ENCODE measurements at regions not wholly inside any gene's neighbourhood (a gene's known extent, or its start where the extent isn't known, plus 50 kb on each side); places are given as distances from the start of the nearest gene placed in this dataset.

DNA sequence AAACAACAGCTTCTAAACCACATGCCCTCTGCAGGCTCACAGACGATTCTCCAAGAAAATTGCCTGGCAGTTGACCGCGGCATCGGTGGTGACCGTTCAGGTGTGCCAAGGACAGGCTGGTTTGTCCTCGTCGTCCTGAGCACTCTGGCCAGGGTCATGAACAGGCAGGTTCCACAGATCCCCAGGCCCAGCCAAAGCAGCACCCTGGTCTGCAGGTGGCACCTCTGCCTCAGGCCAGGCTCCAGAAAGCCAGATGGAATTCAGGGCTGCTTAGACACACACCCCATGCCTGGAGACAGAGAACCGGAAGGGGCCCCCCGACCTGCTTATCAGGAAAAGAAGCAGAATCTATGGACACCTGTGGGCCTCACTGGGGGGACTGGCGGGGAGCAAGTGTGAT, 338.7 kb downstream of the BRD1 start:
- DNase-seq (ENCODE audit: extremely low read depth, insufficient read length) = no peak

GRCh38 chr22:49487950-49488349, 339.7 kb downstream of the BRD1 start:
- no peak for DNase-seq (ENCODE audit: extremely low read depth, insufficient read length)
- H3K4me3 ChIP-seq (replicated peaks; ENCODE audit: low read depth, low read length) = no peak overlapping the region
- TF ChIP-seq CTCF (IDR thresholded peaks at IDR 0.05; ENCODE audit: insufficient read depth, low read length, poor library complexity, severe bottlenecking) = no peak
- H3K36me3 ChIP-seq (ENCODE audit: control insufficient read depth, insufficient read depth, low read length) = no peaks in the 10 kb centered on the region
- no peaks in the 10 kb centered on the region for H3K27me3 ChIP-seq (replicated peaks; ENCODE audit: control insufficient read depth, insufficient read depth, low read length)

More for the DNA sequence above, 338.7 kb downstream of the BRD1 start:
- no peaks in the 10 kb centered on the region for H3K36me3 ChIP-seq (ENCODE audit: control insufficient read depth, insufficient read depth, low read length)
- H3K27me3 ChIP-seq (replicated peaks; ENCODE audit: control insufficient read depth, insufficient read depth, low read length) = no peaks in the 10 kb centered on the region
- no peak overlapping the region for H3K4me3 ChIP-seq (replicated peaks; ENCODE audit: low read depth, low read length)
- TF ChIP-seq CTCF (IDR thresholded peaks at IDR 0.05; ENCODE audit: insufficient read depth, low read length, poor library complexity, severe bottlenecking) = no peak

- no peaks in the 10 kb centered on the region for H3K27me3 ChIP-seq (replicated peaks; ENCODE audit: control insufficient read depth, insufficient read depth, low read length)
- DNase-seq (ENCODE audit: extremely low read depth, insufficient read length) = no peak
- TF ChIP-seq CTCF (IDR thresholded peaks at IDR 0.05; ENCODE audit: insufficient read depth, low read length, poor library complexity, severe bottlenecking) = no peak
- H3K4me3 ChIP-seq (replicated peaks; ENCODE audit: low read depth, low read length) = no peak overlapping the region
- no peaks in the 10 kb centered on the region for H3K36me3 ChIP-seq (ENCODE audit: control insufficient read depth, insufficient read depth, low read length)
Measured at GRCh38 chr22:49486225-49486624, 341.4 kb downstream of the BRD1 start.

DNA sequence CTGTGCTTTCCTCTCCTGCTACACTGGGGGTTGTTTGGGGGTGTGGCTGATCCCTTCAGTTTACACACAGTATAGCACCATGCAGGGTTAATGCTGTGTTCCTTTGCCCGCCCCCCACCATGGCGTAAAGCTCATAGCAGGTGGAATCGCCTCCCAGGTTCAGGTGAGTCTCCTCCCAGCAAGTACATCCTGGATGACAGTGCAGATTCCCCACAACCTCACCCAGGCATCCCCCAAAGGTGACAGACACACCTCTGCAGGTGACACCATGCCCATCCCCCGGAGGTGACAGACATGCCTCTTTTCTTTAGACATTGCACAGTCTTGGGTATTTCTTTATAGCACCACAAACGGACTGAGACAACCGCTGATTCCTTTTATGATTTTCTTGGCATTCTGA, 343.7 kb downstream of the BRD1 start:
- H3K27me3 ChIP-seq (replicated peaks; ENCODE audit: control insufficient read depth, insufficient read depth, low read length) = no peaks in the 10 kb centered on the region
- no peak overlapping the region for H3K4me3 ChIP-seq (replicated peaks; ENCODE audit: low read depth, low read length)
- DNase-seq (ENCODE audit: extremely low read depth, insufficient read length) = no peak
- TF ChIP-seq CTCF (IDR thresholded peaks at IDR 0.05; ENCODE audit: insufficient read depth, low read length, poor library complexity, severe bottlenecking) = no peak
- H3K36me3 ChIP-seq (ENCODE audit: control insufficient read depth, insufficient read depth, low read length) = no peaks in the 10 kb centered on the region

GRCh38 chr22:49483281-49483870, 344.3 kb downstream of the BRD1 start:
- Histone ChIP-seq H3K4me3 (replicated peaks; ENCODE audit: low read depth, low read length) (no peak overlapping the region), H3K36me3 (ENCODE audit: control insufficient read depth, insufficient read depth, low read length) (no peaks in the 10 kb centered on the region), H3K27me3 (replicated peaks; ENCODE audit: control insufficient read depth, insufficient read depth, low read length) (no peaks in the 10 kb centered on the region)
- no peak for DNase-seq (ENCODE audit: extremely low read depth, insufficient read length)
- TF ChIP-seq CTCF (IDR thresholded peaks at IDR 0.05; ENCODE audit: insufficient read depth, low read length, poor library complexity, severe bottlenecking) = no peak

- Histone ChIP-seq H3K4me3 (replicated peaks; ENCODE audit: low read depth, low read length) (no peak overlapping the region), H3K27me3 (replicated peaks; ENCODE audit: control insufficient read depth, insufficient read depth, low read length) (no peaks in the 10 kb centered on the region), H3K36me3 (ENCODE audit: control insufficient read depth, insufficient read depth, low read length) (no peaks in the 10 kb centered on the region)
- TF ChIP-seq CTCF (IDR thresholded peaks at IDR 0.05; ENCODE audit: insufficient read depth, low read length, poor library complexity, severe bottlenecking) = no peak
- no peak for DNase-seq (ENCODE audit: extremely low read depth, insufficient read length)
Measured at GRCh38 chr22:49482811-49483210, 344.9 kb downstream of the BRD1 start.
